GM10847 (cell line): ENCODE measurements at regions not wholly inside any gene's neighbourhood (a gene's known extent, or its start where the extent isn't known, plus 50 kb on each side); places are given as distances from the start of the nearest gene placed in this dataset.
A peak's percentile ranks its signal among the peaks of the same experiment; 100 is the strongest.

Experiments used
- POLR2A ChIP-seq: IDR thresholded peaks from 2 replicates; pipeline ENCODE4 v1.6.1; 2011; ENCODE audit not compliant: insufficient read length; ENCODE audit errors: extremely low read depth

DNA sequence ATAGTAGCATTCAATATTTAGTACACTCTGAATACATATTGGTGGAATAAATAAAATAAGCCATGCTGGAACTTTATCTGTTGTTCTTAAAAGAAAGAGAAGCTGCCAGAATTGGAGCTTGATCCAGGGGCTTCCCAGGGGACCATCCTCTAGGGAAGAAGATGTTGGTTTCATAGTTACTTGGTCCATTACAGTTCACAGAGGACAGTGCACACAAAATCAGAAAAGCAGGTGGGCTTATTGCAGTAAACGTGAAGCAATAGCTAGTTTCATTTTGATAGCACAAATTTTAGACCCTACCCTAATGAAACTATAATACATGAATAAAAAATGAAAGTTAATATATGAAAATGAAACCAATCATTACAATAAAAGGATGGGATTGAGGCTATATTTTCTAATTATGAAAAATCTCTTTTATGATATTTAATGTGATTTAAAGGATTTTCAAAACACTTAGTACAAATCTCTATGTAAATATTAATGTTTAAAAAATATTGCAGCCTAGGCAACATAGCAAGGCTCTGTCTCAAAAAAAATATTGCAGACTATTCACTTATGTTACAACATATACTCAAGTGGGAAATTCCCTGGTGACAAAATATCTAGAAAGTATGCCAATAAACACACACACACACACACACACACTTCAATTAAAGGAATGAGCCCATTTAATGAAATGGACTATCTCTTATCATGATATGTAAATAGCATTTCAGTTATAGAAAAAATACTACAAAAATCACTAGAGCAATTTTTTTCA is 227.0 kb upstream of the MARCKS start:
- no peak for TF ChIP-seq POLR2A

- TF ChIP-seq POLR2A: peak; percentile 13
Observed at GRCh38 chr6:113630738-113631535, 226.2 kb upstream of the MARCKS start.

DNA sequence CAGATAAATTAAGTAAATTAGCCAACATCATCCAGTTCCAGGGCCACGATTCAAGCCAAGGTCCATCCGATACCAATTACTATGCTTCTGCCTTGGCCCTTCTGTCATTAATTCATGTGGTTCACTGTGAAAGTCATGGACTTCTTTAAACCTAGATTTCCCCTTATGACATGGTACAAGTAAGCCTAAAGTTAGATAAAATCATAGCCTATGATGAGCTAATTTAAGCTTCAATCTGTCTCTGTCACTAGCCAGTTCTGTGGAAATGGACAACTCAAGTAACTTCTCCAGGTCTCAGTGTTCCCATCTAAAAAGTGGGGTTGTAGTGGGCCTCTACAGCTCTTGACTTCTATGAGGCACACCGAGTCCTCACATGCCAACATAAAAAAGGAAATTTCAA is 225.5 kb upstream of the MARCKS start:
- TF ChIP-seq POLR2A: no peak

DNA sequence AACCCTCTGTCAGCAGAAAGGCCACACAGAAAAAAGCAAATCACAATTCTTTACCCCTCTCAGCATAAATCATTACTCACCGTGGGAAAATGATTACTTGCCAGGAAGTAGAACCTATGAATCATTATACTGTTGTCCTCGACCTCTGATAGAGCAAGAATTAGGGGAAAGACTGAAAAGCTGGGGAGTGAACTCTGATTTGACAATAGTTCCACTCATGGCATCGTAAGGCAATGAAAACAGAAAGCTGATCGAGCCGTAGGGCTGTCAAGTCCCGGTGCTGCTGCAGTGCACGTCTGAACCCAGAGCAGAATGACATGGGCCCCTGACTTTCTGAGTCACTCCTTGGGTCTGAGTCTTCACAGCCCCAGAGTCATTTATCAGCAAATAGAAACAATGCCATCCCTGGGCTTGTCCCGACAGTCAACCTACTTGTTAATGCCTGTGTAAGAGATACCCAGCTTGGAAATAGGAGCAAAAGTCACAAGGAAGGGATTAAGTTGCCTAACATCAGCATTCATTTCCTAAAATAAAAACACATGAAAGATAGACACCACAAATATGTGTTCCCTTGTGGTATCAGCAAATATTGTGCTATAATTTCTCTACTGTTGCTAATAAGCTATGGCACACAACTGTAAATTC is 224.8 kb upstream of the MARCKS start:
- peak; percentile 48 for TF ChIP-seq POLR2A

DNA sequence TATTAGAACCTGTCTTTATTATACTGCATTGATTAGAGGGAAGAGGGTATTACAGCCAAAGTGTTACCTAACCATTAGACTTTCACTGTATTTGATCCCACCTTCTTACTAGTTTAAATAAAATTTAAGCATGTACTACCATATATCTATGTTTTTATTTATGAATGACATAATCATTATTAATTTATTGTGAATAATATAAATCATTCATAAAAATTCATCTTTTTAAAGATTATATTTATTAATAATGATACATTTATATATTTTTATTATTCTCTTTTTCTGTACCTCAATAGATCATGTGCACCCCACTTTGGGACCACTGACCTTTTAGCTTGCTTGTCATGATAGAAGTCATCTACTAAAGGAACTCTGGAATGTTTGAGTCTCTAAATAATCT is 223.5 kb upstream of the MARCKS start:
- TF ChIP-seq POLR2A: no peak

GRCh38 chr6:113634352-113635163 is 222.6 kb upstream of the MARCKS start:
- TF ChIP-seq POLR2A: no peak

- TF ChIP-seq POLR2A: no peak
Observed at GRCh38 chr6:113635222-113635986, 221.7 kb upstream of the MARCKS start.

DNA sequence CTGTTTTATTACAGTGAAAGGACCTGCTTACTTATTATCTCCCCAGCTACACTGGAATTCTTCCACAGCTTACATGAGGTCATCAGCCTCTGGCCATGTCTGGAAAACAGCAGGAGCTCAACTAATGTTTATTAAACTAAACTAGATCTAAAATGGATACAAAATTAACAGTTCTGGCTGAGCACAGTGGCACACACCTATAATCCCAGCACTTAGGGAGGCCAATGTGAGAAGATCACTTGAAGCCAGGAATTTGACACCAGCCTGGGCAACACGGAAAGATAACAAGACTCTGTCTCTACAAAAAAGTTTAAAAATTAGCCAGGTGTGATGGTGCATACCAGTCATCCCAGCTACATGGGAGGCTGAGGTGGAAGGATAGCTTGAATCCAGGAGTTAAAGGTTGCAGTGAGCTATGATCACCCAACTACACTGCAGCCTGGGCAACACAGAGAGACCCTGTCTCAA is 220.8 kb upstream of the MARCKS start:
- no peak for TF ChIP-seq POLR2A

- no peak for TF ChIP-seq POLR2A
Observed at GRCh38 chr6:113640051-113640450, 217.1 kb upstream of the MARCKS start.

DNA sequence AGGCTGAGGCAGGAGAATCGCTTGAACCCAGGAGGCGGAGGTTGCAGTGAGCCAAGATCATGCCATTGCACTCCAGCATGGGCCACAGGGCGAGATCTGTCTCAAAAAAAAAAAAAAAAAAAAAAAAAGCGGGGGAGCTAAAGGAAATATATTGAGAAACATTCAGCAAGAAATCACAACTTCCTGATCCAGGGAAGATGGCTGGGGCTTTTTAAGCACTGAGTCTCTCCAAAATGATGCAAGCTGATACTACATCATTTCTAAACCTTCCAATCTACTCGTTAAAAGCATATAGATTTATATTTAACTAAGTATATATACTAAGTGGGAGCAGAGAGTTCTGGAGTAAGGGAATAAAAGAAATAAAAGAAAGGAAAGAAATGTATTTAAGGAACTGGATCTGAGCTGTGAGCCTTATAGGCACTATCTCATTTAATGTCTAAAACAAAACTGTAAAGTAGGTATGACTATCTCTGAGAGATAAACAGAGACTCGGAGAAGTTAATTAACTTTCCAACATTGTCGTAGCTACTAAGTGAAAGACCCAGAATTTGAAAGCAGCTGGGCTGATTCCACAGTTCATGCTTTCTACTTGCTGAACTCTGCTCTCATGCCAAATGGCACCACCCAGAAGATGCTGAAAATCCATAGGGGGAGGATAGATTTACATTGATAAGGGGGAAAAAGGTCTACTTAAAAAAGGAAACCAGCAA is 215.0 kb upstream of the MARCKS start:
- no peak for TF ChIP-seq POLR2A

DNA sequence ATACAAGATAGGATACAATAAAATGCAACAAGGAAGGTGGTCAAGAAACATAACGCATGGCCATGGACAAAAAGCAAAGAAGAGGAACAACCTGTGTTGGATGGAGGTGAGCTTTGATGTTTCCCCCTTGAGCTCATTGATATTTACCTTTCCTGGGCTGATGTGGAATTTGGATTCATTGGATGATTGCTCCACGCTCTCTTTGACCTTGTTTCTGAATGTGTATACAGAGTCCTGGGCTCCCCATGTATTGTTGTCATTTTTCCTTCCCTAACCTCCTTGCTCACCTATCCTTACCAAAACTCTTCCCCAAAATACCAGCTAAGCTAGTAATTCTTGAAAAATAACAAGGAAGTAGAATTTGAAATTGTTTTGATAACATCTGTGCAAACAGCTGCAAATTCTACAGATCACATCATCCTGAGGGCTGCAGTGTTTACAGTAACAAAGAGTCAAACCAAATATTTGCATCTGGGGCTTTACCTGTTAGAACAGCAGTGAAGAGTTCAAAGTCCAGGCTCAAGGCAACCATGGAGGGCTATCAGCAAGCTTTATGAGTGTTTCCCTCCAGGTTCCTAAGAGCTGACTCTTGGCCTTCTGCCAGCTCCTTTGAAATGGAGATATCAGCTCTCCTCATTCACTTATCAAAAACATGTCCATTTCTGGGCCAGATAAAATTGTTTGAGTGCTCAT is 214.3 kb upstream of the MARCKS start:
- no peak for TF ChIP-seq POLR2A

DNA sequence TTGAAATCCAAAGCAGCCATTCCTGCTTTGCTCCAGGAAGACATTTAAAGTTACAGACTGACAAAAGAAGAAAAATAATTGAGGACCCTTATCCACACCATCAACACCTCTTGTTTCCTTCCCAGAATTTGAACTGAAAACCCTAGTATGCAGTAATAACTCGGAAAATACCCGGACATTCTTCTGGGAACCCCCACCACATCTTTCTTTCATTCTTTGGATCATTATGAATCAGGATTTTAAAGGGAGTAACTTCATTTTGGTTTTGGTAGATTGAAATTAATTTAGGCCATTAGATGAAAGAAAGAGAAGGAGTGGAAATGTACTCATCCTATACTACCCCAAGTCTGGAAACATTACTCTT is 213.8 kb upstream of the MARCKS start:
- TF ChIP-seq POLR2A: no peak

GRCh38 chr6:113644861-113645575 is 212.1 kb upstream of the MARCKS start:
- no peak for TF ChIP-seq POLR2A

DNA sequence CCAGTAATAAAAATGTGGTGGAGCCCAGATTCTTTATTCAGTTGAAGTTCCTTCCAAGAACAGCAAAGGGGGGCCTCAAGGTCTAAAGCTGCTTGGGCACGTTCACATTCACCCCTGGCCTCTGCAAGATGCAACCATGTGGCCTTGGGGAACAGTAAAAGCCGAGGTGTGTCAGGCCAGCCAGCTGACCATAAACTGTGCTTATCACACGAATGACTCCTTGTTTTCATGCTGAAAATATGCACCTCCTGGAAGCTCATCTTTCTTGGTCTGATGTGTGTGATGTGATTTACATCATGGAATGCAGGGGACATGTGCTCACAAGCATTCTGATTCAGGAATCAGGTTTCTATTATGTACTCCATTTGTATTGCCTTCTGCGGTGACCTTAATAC is 211.6 kb upstream of the MARCKS start:
- TF ChIP-seq POLR2A: no peak
